Stimulated activated naive B cell treated with anti-CD40 and anti-IgM and Interleukin-4, amounts not matched to agents 10 μg/mL and 1 μg/mL and 100 μg/mL, for 72 hours (primary cell): ENCODE measurements at regions not wholly inside any gene's neighbourhood (a gene's known extent, or its start where the extent isn't known, plus 50 kb on each side); places are given as distances from the start of the nearest gene placed in this dataset.

Source experiments
- ATAC-seq, 2 donors: fragments of 150-1000 bp; cut with Tn5 transposase; replicated peaks; 2 replicates each; pipeline ENCODE4 v1.10.0; 2021; ENCODE audit warnings: moderate library complexity in 1 of 2
- DNase-seq: peaks from one replicate; pipeline ENCODE4 v3.0.0; 2021
- H3K27ac Mint-ChIP-seq: one replicate; pipeline ENCODE4 v1.8.0; 2022; ENCODE audit warnings: mild to moderate bottlenecking, mixed read lengths
- H3K27me3 Mint-ChIP-seq, 2 donors: one replicate each; pipeline ENCODE4 v1.8.0; 2022; ENCODE audit warnings: mixed read lengths in 2 of 2
- H3K36me3 Mint-ChIP-seq, 2 donors: one replicate each; pipeline ENCODE4 v1.8.0; 2022; ENCODE audit warnings: mixed read lengths in 2 of 2, mild to moderate bottlenecking in 1 of 2
- H3K4me1 Mint-ChIP-seq, 2 donors: one replicate each; pipeline ENCODE4 v1.8.0; 2022; ENCODE audit warnings: mixed read lengths in 2 of 2, mild to moderate bottlenecking in 1 of 2
- H3K4me3 Mint-ChIP-seq, 2 donors: one replicate each; pipeline ENCODE4 v1.8.0; 2022; ENCODE audit warnings: mild to moderate bottlenecking in 2 of 2, mixed read lengths in 2 of 2, moderate library complexity in 1 of 2
- H3K9me3 Mint-ChIP-seq, 2 donors: one replicate each; pipeline ENCODE4 v1.8.0; 2022; ENCODE audit warnings: mixed read lengths in 2 of 2, mild to moderate bottlenecking in 1 of 2

GRCh38 chr1:200354243-200354642 lies 55.6 kb downstream of the ZNF281 start:
- H3K9me3 Mint-ChIP-seq: no peaks in the 10 kb centered on the region
- no peak for DNase-seq
- H3K27ac Mint-ChIP-seq: no peak overlapping the region
- no peaks in the 10 kb centered on the region for H3K27me3 Mint-ChIP-seq
- H3K4me1 Mint-ChIP-seq: peaks cover 23 to 31% of the 10 kb centered on the region in 2 donors
- peak; percentile 70 to 91 for ATAC-seq
- H3K4me3 Mint-ChIP-seq: no peak overlapping the region
- H3K36me3 Mint-ChIP-seq: no peaks in the 10 kb centered on the region

DNA sequence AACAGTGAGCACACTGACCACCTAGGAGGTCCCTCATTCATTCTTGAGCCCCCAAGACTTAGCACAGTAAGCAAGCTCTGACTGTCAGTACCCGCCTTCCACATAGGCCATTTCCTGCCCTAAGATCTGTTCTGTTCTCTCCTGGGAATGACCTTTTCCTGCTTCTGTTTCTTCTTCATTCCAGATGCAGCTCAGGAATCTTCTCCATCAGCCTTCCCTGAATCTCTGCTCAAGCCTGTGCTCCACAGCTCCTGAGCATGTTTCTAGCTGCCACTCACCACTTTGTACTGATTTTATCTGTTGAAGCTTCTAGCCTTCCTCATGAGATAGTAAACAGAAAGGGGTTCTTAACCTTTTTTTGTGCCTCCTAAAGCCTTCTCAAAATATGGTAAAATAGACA lies 56.6 kb downstream of the ZNF281 start:
- Mint-ChIP-seq H3K9me3 (no peaks in the 10 kb centered on the region), H3K27me3 (no peaks in the 10 kb centered on the region), H3K4me3 (no peak overlapping the region), H3K27ac (no peak overlapping the region), H3K36me3 (no peaks in the 10 kb centered on the region), H3K4me1 (peaks cover 23 to 31% of the 10 kb centered on the region in 2 donors)
- ATAC-seq (no peak), DNase-seq (no peak)

GRCh38 chr1:200351826-200352549 lies 57.8 kb downstream of the ZNF281 start:
- H3K27me3 Mint-ChIP-seq: no peaks in the 10 kb centered on the region
- ATAC-seq (peak; percentile 41 to 50), DNase-seq (no peak)
- H3K4me1 Mint-ChIP-seq: peaks cover 23 to 31% of the 10 kb centered on the region in 2 donors
- peak overlapping the region; percentile 6 for H3K27ac Mint-ChIP-seq
- no peaks in the 10 kb centered on the region for H3K36me3 Mint-ChIP-seq
- peak overlapping the region; percentile 17 to 47 for H3K4me3 Mint-ChIP-seq
- no peaks in the 10 kb centered on the region for H3K9me3 Mint-ChIP-seq

GRCh38 chr1:200351425-200351824 lies 58.4 kb downstream of the ZNF281 start:
- no peaks in the 10 kb centered on the region for H3K36me3 Mint-ChIP-seq

GRCh38 chr1:200346700-200347099 lies 63.1 kb downstream of the ZNF281 start:
- ATAC-seq (no peak), DNase-seq (no peak)
- H3K27me3 Mint-ChIP-seq: no peaks in the 10 kb centered on the region
- no peak overlapping the region for H3K27ac Mint-ChIP-seq
- no peak overlapping the region for H3K4me3 Mint-ChIP-seq
- H3K9me3 Mint-ChIP-seq: no peaks in the 10 kb centered on the region
- peaks cover 8 to 14% of the 10 kb centered on the region in 2 donors for H3K4me1 Mint-ChIP-seq
- no peaks in the 10 kb centered on the region for H3K36me3 Mint-ChIP-seq

More at GRCh38 chr1:200351425-200351824, 58.4 kb downstream of the ZNF281 start:
- ATAC-seq: no peak
- Mint-ChIP-seq H3K4me3 (no peak overlapping the region), H3K27ac (no peak overlapping the region), H3K9me3 (no peaks in the 10 kb centered on the region), H3K4me1 (peaks cover 23 to 31% of the 10 kb centered on the region in 2 donors), H3K27me3 (no peaks in the 10 kb centered on the region)
- no peak for DNase-seq

DNA sequence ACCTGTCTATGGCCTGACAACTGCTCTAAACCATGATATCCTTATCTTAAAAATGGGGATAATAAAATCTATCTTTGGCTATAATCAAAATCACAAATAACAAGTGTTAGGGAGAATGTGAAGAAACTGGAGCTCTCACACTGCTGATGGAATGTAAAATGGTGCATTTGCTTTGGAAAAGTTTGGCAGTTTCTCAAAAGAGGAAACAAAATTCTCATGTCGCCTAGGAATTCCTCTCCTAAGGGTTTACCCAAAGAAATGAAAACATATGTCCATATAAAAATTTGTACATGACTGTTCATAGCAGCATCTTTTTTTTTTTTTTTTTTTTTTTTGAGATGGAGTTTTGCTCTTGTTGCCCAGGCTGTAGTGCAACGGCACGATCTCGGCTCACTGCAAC lies 64.3 kb downstream of the ZNF281 start:
- Mint-ChIP-seq H3K4me3 (no peak overlapping the region), H3K4me1 (peaks cover 6 to 8% of the 10 kb centered on the region in 2 donors), H3K27ac (no peak overlapping the region), H3K27me3 (no peaks in the 10 kb centered on the region), H3K36me3 (no peaks in the 10 kb centered on the region), H3K9me3 (no peaks in the 10 kb centered on the region)
- ATAC-seq: no peak
- DNase-seq: no peak

GRCh38 chr1:200343874-200344273 lies 66.0 kb downstream of the ZNF281 start:
- H3K36me3 Mint-ChIP-seq: no peaks in the 10 kb centered on the region
- H3K27ac Mint-ChIP-seq: no peak overlapping the region
- H3K27me3 Mint-ChIP-seq: no peaks in the 10 kb centered on the region
- ATAC-seq (no peak), DNase-seq (no peak)
- no peaks in the 10 kb centered on the region for H3K9me3 Mint-ChIP-seq
- no peak overlapping the region for H3K4me3 Mint-ChIP-seq
- peaks cover 6 to 8% of the 10 kb centered on the region in 2 donors for H3K4me1 Mint-ChIP-seq

GRCh38 chr1:200342511-200343311 lies 67.1 kb downstream of the ZNF281 start:
- ATAC-seq (no peak), DNase-seq (no peak)
- Mint-ChIP-seq H3K27me3 (no peaks in the 10 kb centered on the region), H3K4me1 (peaks cover 12 to 17% of the 10 kb centered on the region in 2 donors), H3K9me3 (no peaks in the 10 kb centered on the region), H3K4me3 (no peak overlapping the region), H3K36me3 (no peaks in the 10 kb centered on the region), H3K27ac (no peak overlapping the region)

- no peaks in the 10 kb centered on the region for H3K27me3 Mint-ChIP-seq
- DNase-seq (no peak), ATAC-seq (no peak)
- no peaks in the 10 kb centered on the region for H3K36me3 Mint-ChIP-seq
- H3K27ac Mint-ChIP-seq: no peak overlapping the region
- H3K9me3 Mint-ChIP-seq: no peaks in the 10 kb centered on the region
- H3K4me3 Mint-ChIP-seq: no peak overlapping the region
- H3K4me1 Mint-ChIP-seq: peaks cover 19 to 44% of the 10 kb centered on the region in 2 donors
Observed at GRCh38 chr1:200338451-200338850, 71.4 kb downstream of the ZNF281 start.

GRCh38 chr1:200337831-200338230 lies 72.0 kb downstream of the ZNF281 start:
- no peaks in the 10 kb centered on the region for H3K9me3 Mint-ChIP-seq
- DNase-seq: no peak
- peak; percentile 41 to 44 for ATAC-seq
- H3K36me3 Mint-ChIP-seq: no peaks in the 10 kb centered on the region
- H3K4me3 Mint-ChIP-seq: peak overlapping the region in 1 of 2 donors; percentile 21
- peak overlapping the region; percentile 86 for H3K27ac Mint-ChIP-seq
- no peaks in the 10 kb centered on the region for H3K27me3 Mint-ChIP-seq
- peaks cover 19 to 44% of the 10 kb centered on the region in 2 donors for H3K4me1 Mint-ChIP-seq

- DNase-seq (peak; percentile 23), ATAC-seq (peak; percentile 91 to 92)
- peak overlapping the region in 1 of 2 donors; percentile 21 for H3K4me3 Mint-ChIP-seq
- H3K4me1 Mint-ChIP-seq: peaks cover 19 to 40% of the 10 kb centered on the region in 2 donors
- no peaks in the 10 kb centered on the region for H3K9me3 Mint-ChIP-seq
- no peaks in the 10 kb centered on the region for H3K27me3 Mint-ChIP-seq
- H3K36me3 Mint-ChIP-seq: no peaks in the 10 kb centered on the region
- H3K27ac Mint-ChIP-seq: peak overlapping the region; percentile 86
Observed at GRCh38 chr1:200337410-200337809, 72.4 kb downstream of the ZNF281 start.

DNA sequence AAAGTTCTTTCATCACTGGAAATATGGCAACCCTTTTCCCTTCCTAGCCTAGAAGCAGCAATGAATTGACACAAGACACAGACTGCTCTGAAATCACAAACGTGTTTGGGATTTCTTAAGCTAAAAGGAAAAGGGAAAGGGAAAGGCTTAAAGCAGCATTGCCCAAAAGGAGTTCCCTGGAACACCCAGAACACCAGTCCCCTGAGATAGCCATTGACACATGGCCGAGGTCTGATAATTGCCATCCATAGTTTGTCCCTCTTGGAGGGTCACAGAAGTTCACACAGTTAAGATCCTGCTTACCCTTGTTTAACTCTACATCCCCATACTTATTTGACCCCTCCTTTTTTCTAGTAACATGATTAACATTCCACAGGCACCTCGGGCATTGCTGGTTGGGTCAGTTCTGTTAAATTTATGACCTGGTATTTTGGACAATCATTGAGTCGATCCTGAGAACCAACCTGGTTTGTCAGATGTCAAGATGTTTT lies 72.9 kb downstream of the ZNF281 start:
- ATAC-seq (no peak), DNase-seq (no peak)
- no peak overlapping the region for H3K4me3 Mint-ChIP-seq
- peaks cover 19 to 36% of the 10 kb centered on the region in 2 donors for H3K4me1 Mint-ChIP-seq
- no peaks in the 10 kb centered on the region for H3K27me3 Mint-ChIP-seq
- peak overlapping the region; percentile 86 for H3K27ac Mint-ChIP-seq
- H3K9me3 Mint-ChIP-seq: no peaks in the 10 kb centered on the region
- H3K36me3 Mint-ChIP-seq: no peaks in the 10 kb centered on the region

DNA sequence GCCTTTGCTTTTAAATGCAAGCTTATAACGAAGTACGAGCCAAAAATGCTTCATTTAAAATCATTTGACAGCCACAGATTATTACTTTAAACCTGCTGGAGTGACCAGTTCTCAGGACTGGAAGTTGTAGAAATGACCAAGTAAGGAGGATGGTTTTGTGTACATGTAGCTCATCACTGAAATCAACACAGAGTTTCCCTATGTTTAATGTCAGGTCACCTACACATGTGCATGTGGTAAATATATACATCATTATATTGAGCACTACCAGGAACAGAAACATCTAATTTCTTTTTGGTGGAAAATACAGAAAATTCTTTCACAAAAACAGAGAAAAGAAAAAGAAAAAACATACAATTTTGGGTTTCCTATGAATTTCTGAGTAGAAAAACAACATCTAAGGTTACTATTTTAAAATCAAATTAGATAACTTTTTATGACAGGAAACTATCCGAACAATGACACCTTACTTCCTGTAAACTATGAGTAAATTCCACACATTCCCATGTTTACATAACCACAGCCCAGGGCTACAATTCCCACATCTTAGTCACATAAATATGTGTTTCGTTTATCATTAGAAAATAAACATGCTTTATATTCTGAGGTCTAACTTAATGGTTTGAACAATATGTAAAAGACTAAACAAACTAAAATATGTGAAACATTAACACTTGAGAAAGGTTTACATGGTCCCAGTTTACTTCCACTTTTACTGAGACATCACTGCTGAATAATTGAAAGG lies 73.6 kb downstream of the ZNF281 start:
- DNase-seq: no peak

GRCh38 chr1:200334661-200335256 lies 75.1 kb downstream of the ZNF281 start:
- ATAC-seq (peak; percentile 63 to 75), DNase-seq (no peak)
- Mint-ChIP-seq H3K27me3 (no peaks in the 10 kb centered on the region), H3K4me3 (no peak overlapping the region), H3K27ac (no peak overlapping the region), H3K36me3 (no peaks in the 10 kb centered on the region), H3K4me1 (peaks cover 16 to 36% of the 10 kb centered on the region in 2 donors), H3K9me3 (no peaks in the 10 kb centered on the region)

More for the DNA sequence above, 73.6 kb downstream of the ZNF281 start:
- no peaks in the 10 kb centered on the region for H3K9me3 Mint-ChIP-seq
- no peaks in the 10 kb centered on the region for H3K36me3 Mint-ChIP-seq
- H3K27ac Mint-ChIP-seq: no peak overlapping the region
- no peak overlapping the region for H3K4me3 Mint-ChIP-seq
- H3K27me3 Mint-ChIP-seq: no peaks in the 10 kb centered on the region
- ATAC-seq: no peak
- peaks cover 19 to 36% of the 10 kb centered on the region in 2 donors for H3K4me1 Mint-ChIP-seq
